ENCODE measurements at regions not wholly inside any gene's neighbourhood (a gene's known extent, or its start where the extent isn't known, plus 50 kb on each side); places are given as distances from the start of the nearest gene placed in this dataset.

DNA sequence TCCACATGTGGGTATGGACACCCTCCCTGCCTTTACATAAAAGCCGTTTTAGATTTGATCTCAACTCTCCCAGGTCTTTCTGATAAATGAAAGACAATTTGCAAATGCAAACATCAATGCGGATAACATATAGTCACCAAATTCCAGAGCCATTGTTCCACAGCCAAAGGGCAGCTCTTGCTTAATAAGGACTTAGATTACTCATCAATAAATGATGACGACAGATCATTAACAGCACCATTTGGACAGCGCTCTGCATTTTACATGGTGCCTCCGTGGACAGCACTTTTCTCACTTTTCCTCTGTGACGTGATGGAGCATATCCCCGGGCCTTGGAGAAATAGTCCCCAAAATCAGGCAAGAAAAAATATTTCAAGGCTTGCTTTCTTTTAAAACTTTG, 370.3 kb upstream of the CELF2 start:
- TF ChIP-seq POLR2A (IDR thresholded peaks at IDR 0.05; ENCODE audit: low read length) (no peak), GATA1 (IDR thresholded peaks at IDR 0.05; ENCODE audit: low read depth, low read length) (no peak)
